HEK293 (cell line): ENCODE measurements at regions not wholly inside any gene's neighbourhood (a gene's known extent, or its start where the extent isn't known, plus 50 kb on each side); places are given as distances from the start of the nearest gene placed in this dataset.

Experiments used
- CTCF ChIP-seq: fragments of 450-650 bp; formaldehyde crosslinking; IDR thresholded peaks from 2 replicates; pipeline ENCODE4 v1.5.1; 2016; ENCODE audit warnings: missing biosample characterization, missing genetic modification characterization
- REST ChIP-seq: fragments of 450-650 bp; formaldehyde crosslinking; IDR thresholded peaks from 2 replicates; pipeline ENCODE4 v1.5.1; 2016; ENCODE audit warnings: missing biosample characterization, missing genetic modification characterization
- ZFP69B ChIP-seq: fragments of 450-650 bp; formaldehyde crosslinking; IDR thresholded peaks from 2 replicates; pipeline ENCODE4 v1.5.1; 2016; ENCODE audit warnings: missing biosample characterization, missing genetic modification characterization
- ZNF335 ChIP-seq: fragments of 450-650 bp; formaldehyde crosslinking; conservative IDR thresholded peaks from 2 replicates; pipeline ENCODE4 v1.5.1; 2016; ENCODE audit warnings: missing biosample characterization, missing genetic modification characterization
- ZNF658 ChIP-seq: fragments of 450-650 bp; formaldehyde crosslinking; IDR thresholded peaks from 2 replicates; pipeline ENCODE4; 2016; ENCODE audit warnings: missing biosample characterization, missing genetic modification characterization
- ZNF776 ChIP-seq: fragments of 450-650 bp; formaldehyde crosslinking; IDR thresholded peaks from 2 replicates; pipeline ENCODE4 v1.5.0; 2017; ENCODE audit warnings: missing biosample characterization, missing genetic modification characterization, borderline replicate concordance
- ZNF830 ChIP-seq: fragments of 450-650 bp; IDR thresholded peaks from 2 replicates; pipeline ENCODE4 v1.5.0; 2018; ENCODE audit warnings: missing biosample characterization, missing genetic modification characterization, low read depth, mild to moderate bottlenecking, moderate library complexity

- TF ChIP-seq CTCF (tag by site-specific recombination) = no peak
- no peak for TF ChIP-seq ZNF335
- TF ChIP-seq ZFP69B (tag by site-specific recombination) = no peak
- TF ChIP-seq ZNF830 (tag by site-specific recombination) = no peak
- TF ChIP-seq ZNF776 (tag by site-specific recombination) = no peak
- TF ChIP-seq ZNF658 (tag by site-specific recombination) = no peak
- TF ChIP-seq REST (tag by site-specific recombination) = no peak
Measured at GRCh38 chr3:165903885-165904630, 66.8 kb upstream of the BCHE start.
